GM06990 (cell line): ENCODE measurements at regions not wholly inside any gene's neighbourhood (a gene's known extent, or its start where the extent isn't known, plus 50 kb on each side); places are given as distances from the start of the nearest gene placed in this dataset.
A peak's percentile ranks its signal among the peaks of the same experiment; 100 is the strongest.

ENCODE experiments used
- DNase-seq: peaks from one replicate; pipeline ENCODE4 v3.0.0-alpha.2; 2011; ENCODE audit not compliant: insufficient read length; ENCODE audit errors: extremely low read depth
- H3K27me3 ChIP-seq: replicated peaks from 2 replicates; pipeline ENCODE4 v1.6.0; 2011; ENCODE audit warnings: low read length; ENCODE audit not compliant: control insufficient read depth, insufficient read depth
- H3K36me3 ChIP-seq: 2 replicates; pipeline ENCODE4 v1.5.1; 2011; ENCODE audit warnings: low read length; ENCODE audit not compliant: control insufficient read depth, insufficient read depth
- H3K4me3 ChIP-seq: replicated peaks from 2 replicates; pipeline ENCODE4 v1.5.1; 2011; ENCODE audit warnings: low read depth, mild to moderate bottlenecking, control low read depth, low read length
- TF ChIP-seq, protein P1 (sequence below): IDR thresholded peaks from 2 replicates; pipeline ENCODE4 v1.5.1; 2011; ENCODE audit warnings: low read length, control low read depth, mild to moderate bottlenecking, inconsistent platforms; ENCODE audit not compliant: insufficient read depth, poor library complexity, severe bottlenecking

DNA sequence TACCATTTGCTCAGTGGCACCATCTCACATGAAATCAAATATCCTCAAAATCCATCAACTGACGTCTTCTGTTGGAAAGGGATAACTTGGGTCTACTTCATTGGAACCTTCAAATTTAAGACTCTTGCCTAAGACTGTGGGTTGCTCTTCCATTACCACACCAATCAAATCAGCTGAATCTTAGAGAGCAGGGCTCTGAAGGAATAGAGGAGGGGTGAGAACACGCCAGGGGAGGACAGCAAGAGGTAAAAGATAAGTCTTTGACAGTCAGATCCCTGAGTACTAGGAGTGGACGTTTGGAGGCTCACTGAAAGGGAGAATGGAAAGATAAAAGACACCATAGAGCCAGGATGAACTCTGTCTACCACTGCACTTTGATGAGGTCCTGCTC is 107.5 kb downstream of the CCDC71L start:
- H3K4me3 ChIP-seq: no peak overlapping the region
- TF ChIP-seq, protein P1, sequence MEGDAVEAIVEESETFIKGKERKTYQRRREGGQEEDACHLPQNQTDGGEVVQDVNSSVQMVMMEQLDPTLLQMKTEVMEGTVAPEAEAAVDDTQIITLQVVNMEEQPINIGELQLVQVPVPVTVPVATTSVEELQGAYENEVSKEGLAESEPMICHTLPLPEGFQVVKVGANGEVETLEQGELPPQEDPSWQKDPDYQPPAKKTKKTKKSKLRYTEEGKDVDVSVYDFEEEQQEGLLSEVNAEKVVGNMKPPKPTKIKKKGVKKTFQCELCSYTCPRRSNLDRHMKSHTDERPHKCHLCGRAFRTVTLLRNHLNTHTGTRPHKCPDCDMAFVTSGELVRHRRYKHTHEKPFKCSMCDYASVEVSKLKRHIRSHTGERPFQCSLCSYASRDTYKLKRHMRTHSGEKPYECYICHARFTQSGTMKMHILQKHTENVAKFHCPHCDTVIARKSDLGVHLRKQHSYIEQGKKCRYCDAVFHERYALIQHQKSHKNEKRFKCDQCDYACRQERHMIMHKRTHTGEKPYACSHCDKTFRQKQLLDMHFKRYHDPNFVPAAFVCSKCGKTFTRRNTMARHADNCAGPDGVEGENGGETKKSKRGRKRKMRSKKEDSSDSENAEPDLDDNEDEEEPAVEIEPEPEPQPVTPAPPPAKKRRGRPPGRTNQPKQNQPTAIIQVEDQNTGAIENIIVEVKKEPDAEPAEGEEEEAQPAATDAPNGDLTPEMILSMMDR: no peak
- no peak for DNase-seq
- H3K36me3 ChIP-seq: no peaks in the 10 kb centered on the region
- H3K27me3 ChIP-seq: no peaks in the 10 kb centered on the region

DNA sequence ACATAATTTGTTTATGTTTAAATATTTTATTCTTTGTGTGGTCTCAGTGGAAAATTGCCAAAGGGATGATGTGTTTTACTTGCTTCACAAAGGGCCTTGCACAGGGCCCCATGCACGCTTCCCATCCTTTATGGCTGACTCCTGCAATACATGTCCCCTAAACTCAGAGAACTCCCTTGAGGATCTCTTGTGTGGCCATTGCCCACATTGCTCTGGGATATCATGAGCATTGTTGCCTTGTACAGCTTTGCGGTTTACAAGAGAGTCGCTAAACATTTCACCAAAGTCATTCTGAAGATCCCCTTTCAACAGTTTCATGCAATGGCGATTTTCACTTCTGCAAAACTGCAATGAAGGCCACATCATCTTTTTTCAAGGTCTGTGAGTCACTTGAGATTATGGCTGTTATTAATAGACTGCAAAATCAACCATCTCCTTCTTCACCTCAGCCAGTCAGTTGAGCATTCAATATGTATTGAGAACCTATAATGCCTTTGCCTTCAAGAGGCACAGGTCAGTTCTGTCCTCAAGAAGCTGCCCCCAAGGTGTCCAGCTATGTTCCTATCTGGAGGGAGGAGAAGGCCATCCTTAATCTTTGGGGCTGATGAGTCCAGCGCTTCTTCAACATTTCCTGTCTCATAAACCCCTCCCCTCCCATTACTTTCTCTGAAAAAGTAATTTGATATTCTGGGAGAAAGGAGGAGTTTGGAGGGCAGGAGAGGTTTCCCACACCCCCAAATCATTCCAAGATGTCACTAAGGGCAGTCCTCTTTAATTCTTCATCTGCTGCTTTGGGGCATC is 108.1 kb downstream of the CCDC71L start:
- H3K36me3 ChIP-seq: no peaks in the 10 kb centered on the region
- TF ChIP-seq, protein P1: no peak
- H3K4me3 ChIP-seq: no peak overlapping the region
- no peaks in the 10 kb centered on the region for H3K27me3 ChIP-seq
- DNase-seq: peak; percentile 74

DNA sequence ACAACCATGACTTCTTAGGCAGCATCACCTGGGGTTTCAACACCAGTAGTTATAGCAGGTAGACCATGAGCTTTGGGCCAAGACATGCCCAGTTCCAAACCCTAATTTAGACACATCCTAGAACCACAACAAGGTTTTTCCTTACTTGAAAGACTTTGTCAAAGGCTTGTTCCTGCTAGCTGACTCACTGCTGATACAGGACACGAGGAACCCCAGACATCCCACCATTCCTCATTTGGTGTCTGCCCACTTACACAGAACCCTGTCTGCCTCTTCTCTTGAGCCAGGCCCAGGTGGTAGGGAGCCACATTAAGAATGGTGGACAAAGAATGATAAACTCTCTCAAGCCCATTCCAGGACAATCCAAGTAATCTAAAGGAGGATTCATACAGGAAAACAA is 109.0 kb downstream of the CCDC71L start:
- H3K4me3 ChIP-seq: no peak overlapping the region
- no peak for DNase-seq
- TF ChIP-seq, protein P1: no peak
- no peaks in the 10 kb centered on the region for H3K36me3 ChIP-seq
- no peaks in the 10 kb centered on the region for H3K27me3 ChIP-seq

DNA sequence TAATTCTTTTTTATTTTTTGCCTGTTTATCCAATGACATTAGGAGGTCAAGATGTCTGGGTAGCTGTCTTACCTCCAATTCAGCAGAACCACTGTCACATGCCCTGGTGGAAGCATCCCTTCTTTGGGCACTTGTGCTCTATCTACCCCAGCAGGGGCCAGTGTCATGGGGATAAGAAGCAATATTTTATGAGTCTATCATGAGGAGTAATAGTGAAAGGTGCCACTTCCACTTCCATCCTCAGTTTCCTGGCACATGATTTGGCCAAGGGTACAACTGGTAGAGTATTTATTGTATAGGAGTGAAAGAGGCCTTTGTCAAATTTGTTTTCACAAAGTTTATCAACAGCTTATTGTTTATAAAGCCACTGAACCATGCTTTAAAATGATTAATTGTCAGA is 112.5 kb downstream of the CCDC71L start:
- H3K27me3 ChIP-seq: no peaks in the 10 kb centered on the region
- H3K36me3 ChIP-seq: no peaks in the 10 kb centered on the region
- H3K4me3 ChIP-seq: no peak overlapping the region
- DNase-seq: no peak
- TF ChIP-seq, protein P1: no peak

DNA sequence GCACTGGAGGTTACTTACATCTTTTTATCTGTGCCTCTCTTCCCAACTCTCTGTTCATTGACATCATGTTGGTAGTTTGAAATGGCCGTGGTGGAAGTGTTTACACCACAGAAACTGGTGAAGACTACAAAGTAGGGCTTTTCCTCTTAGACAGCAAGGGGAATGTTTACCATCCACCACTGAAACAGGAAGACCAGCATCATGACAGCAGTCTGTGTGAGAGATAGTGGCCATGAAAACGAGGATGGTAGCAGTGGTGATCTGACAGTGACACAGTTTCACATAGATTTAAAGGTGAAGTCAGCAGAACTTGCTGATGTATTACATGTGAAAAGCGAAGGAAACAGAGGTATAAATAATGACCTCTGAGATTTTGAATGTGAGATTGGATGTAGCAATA is 115.7 kb downstream of the CCDC71L start:
- Histone ChIP-seq H3K27me3 (no peaks in the 10 kb centered on the region), H3K36me3 (no peaks in the 10 kb centered on the region), H3K4me3 (no peak overlapping the region)
- no peak for DNase-seq
- TF ChIP-seq, protein P1: no peak
